ENCODE measurements at regions not wholly inside any gene's neighbourhood (a gene's known extent, or its start where the extent isn't known, plus 50 kb on each side); places are given as distances from the start of the nearest gene placed in this dataset.

- TF ChIP-seq CTCF (conservative IDR thresholded peaks at IDR 0.05; ENCODE audit: low read depth, low read length) (no peak), EZH2 (IDR thresholded peaks at IDR 0.05; ENCODE audit: borderline replicate concordance, low read depth, low read length, poor library complexity, severe bottlenecking) (no peak)
These were observed 143.9 kb downstream of the ALX1 start for GRCh38 chr12:85423947-85424346.

Data from A673 (cell line).